Astrocyte of the cerebellum (primary cell): ENCODE measurements at regions not wholly inside any gene's neighbourhood (a gene's known extent, or its start where the extent isn't known, plus 50 kb on each side); places are given as distances from the start of the nearest gene placed in this dataset.
A peak's percentile ranks its signal among the peaks of the same experiment; 100 is the strongest.

Experiments
- DNase-seq: peaks from one replicate; pipeline ENCODE4 v3.0.0-alpha.2; 2011; ENCODE audit warnings: low read depth
- H3K4me3 ChIP-seq: 2 replicates; pipeline ENCODE4 v1.5.1; 2011; ENCODE audit warnings: mild to moderate bottlenecking, low read depth, low read length, moderate library complexity
- CTCF ChIP-seq: IDR thresholded peaks from 2 replicates; pipeline ENCODE4 v1.5.1; 2012; ENCODE audit warnings: low read length, low read depth, moderate library complexity, mild to moderate bottlenecking; ENCODE audit errors: missing control alignments
- in situ Hi-C: cut with HindIII; loops from 2 replicates; pipeline ENCODE4 v1.10.0; 2017; ENCODE audit warnings: low sequenced_read_pairs

GRCh38 chr18:67199993-67200617 lies 316.4 kb downstream of the DSEL start:
- in situ Hi-C loops, result no loop called here
- no peak overlapping the region for H3K4me3 ChIP-seq
- no peak for TF ChIP-seq CTCF
- DNase-seq, result peak; percentile 53

- DNase-seq, result no peak
- no peak for TF ChIP-seq CTCF
- no peak overlapping the region for H3K4me3 ChIP-seq
- in situ Hi-C loops, result no loop called here
Observed at GRCh38 chr18:67194886-67195285, 321.6 kb downstream of the DSEL start.

- no peak for DNase-seq
- TF ChIP-seq CTCF, result no peak
- in situ Hi-C loops, result no loop called here
- no peak overlapping the region for H3K4me3 ChIP-seq
Observed at GRCh38 chr18:67192535-67192934, 324.0 kb downstream of the DSEL start.

- no peak overlapping the region for H3K4me3 ChIP-seq
- in situ Hi-C loops, result no loop called here
- no peak for DNase-seq
- no peak for TF ChIP-seq CTCF
Observed at GRCh38 chr18:67183398-67183797, 333.1 kb downstream of the DSEL start.

GRCh38 chr18:67179726-67180125 lies 336.8 kb downstream of the DSEL start:
- no peak for DNase-seq
- TF ChIP-seq CTCF, result no peak
- no peak overlapping the region for H3K4me3 ChIP-seq
- in situ Hi-C loops, result no loop called here

- in situ Hi-C loops, result no loop called here
- no peak overlapping the region for H3K4me3 ChIP-seq
- DNase-seq, result no peak
- no peak for TF ChIP-seq CTCF
Observed at GRCh38 chr18:67159662-67160061, 356.9 kb downstream of the DSEL start.
